ENCODE measurements at regions not wholly inside any gene's neighbourhood (a gene's known extent, or its start where the extent isn't known, plus 50 kb on each side); places are given as distances from the start of the nearest gene placed in this dataset.

DNA sequence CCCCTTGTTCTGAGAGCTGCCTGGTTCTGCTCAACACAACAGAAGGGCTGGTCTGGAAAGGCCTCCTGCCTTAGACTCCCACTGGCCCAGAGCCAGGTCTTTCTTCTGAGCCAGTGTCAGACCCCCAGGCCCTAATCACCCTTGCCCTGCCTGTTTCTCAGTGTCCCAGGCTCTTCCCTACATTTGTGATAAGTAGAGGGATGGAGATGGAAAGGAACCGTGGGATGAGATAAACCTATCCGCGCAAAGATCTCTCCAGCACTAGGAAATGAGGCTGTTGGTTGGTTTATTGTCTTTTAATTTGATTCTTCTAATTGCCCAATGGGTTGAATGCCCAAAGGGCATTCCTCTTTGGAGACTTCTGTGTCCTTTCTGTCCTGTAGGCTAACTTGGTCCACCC, 470.0 kb downstream of the TSHZ3 start:
- Mint-ChIP-seq H3K9me3 (peaks cover 0 to 5% (median 2%) of the 10 kb centered on the region in 7 donors), H3K4me3 (no peak overlapping the region), H3K27me3 (ENCODE audit: low read depth in 3 of 3) (peaks cover 0 to 9% (median 5%) of the 10 kb centered on the region in 3 donors), H3K27ac (peak overlapping the region in 2 of 7 donors; percentile 21 to 40), H3K36me3 (no peaks in the 10 kb centered on the region), H3K4me1 (peaks cover 36% of the 10 kb centered on the region)
- Histone ChIP-seq H3K4me2 (replicated peaks; ENCODE audit: extremely low read depth, low read length, poor library complexity, severe bottlenecking) (no peak overlapping the region), H3K4me3 (replicated peaks in 1 of 3; ENCODE audit: low read depth in 2 of 3, low read length in 3 of 3) (no peak overlapping the region), H2AFZ (ENCODE audit: insufficient read depth, low read depth, low read length, poor library complexity, severe bottlenecking) (no peak overlapping the region), H3K9me3 (replicated peaks in 1 of 2; ENCODE audit: control insufficient read depth in 1 of 2, insufficient read depth in 1 of 2, low read length in 2 of 2) (peaks cover 0 to 2% of the 10 kb centered on the region in 2 donors), H3K27ac (ENCODE audit: low read depth in 1 of 2, low read length in 2 of 2) (no peak overlapping the region), H3K4me1 (ENCODE audit: control insufficient read depth in 1 of 2, insufficient read depth in 2 of 2, low read length in 2 of 2) (peaks cover 42 to 45% of the 10 kb centered on the region in 2 donors), H3K79me2 (ENCODE audit: insufficient read depth, low read length) (no peaks in the 10 kb centered on the region), H4K20me1 (ENCODE audit: insufficient read depth, low read length) (no peaks in the 10 kb centered on the region), H3K9ac (ENCODE audit: insufficient read depth, low read length, poor library complexity, severe bottlenecking) (no peak overlapping the region), H3K36me3 (replicated peaks in 1 of 2; ENCODE audit: control insufficient read depth in 1 of 2, insufficient read depth in 2 of 2, low read length in 2 of 2) (no peaks in the 10 kb centered on the region), H3K27me3 (ENCODE audit: control insufficient read depth in 2 of 2, insufficient read depth in 2 of 2, low read length in 2 of 2) (no peaks in the 10 kb centered on the region)
- WGBS (ENCODE audit: insufficient coverage): no CpG with 5 or more reads among the region's 3 CpGs
- TF ChIP-seq, protein P1, sequence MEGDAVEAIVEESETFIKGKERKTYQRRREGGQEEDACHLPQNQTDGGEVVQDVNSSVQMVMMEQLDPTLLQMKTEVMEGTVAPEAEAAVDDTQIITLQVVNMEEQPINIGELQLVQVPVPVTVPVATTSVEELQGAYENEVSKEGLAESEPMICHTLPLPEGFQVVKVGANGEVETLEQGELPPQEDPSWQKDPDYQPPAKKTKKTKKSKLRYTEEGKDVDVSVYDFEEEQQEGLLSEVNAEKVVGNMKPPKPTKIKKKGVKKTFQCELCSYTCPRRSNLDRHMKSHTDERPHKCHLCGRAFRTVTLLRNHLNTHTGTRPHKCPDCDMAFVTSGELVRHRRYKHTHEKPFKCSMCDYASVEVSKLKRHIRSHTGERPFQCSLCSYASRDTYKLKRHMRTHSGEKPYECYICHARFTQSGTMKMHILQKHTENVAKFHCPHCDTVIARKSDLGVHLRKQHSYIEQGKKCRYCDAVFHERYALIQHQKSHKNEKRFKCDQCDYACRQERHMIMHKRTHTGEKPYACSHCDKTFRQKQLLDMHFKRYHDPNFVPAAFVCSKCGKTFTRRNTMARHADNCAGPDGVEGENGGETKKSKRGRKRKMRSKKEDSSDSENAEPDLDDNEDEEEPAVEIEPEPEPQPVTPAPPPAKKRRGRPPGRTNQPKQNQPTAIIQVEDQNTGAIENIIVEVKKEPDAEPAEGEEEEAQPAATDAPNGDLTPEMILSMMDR (IDR thresholded peaks at IDR 0.05): no peak
- DNase-seq: no peak
- intact Hi-C loops (cut with micrococcal nuclease): loop anchor here in 1 of 2 donors (10.0 kb wide), 1 partner anchor 476 kb away; no protein-coding TSS in a partner anchor

DNA sequence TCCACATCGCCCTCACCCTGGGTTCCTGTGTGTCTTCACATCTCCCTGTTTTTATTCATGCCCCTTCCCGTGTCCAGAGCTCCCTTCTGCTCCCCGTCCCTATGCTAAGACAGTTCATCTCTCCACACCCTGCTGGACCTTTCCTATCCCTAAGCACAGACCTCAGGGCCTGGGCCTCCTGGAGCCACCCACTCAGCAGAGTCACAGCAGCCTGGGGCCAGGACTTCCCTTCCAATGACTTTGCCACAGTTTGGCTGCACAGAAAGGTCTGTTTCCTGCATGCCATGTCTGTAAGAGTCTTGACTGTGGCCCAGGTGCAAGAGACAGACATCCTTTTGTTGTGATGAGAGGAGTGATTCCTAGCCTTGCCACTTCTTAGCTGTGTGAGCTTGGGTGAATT, 470.7 kb downstream of the TSHZ3 start:
- 93% methylated on average over 2 of the region's 3 CpGs for WGBS (ENCODE audit: insufficient coverage)
- Histone ChIP-seq H4K20me1 (ENCODE audit: insufficient read depth, low read length) (no peaks in the 10 kb centered on the region), H3K9me3 (replicated peaks in 1 of 2; ENCODE audit: control insufficient read depth in 1 of 2, insufficient read depth in 1 of 2, low read length in 2 of 2) (no peaks in the 10 kb centered on the region), H3K27me3 (ENCODE audit: control insufficient read depth in 2 of 2, insufficient read depth in 2 of 2, low read length in 2 of 2) (no peaks in the 10 kb centered on the region), H3K4me1 (ENCODE audit: control insufficient read depth in 1 of 2, insufficient read depth in 2 of 2, low read length in 2 of 2) (peaks cover 42 to 45% of the 10 kb centered on the region in 2 donors), H3K36me3 (replicated peaks in 1 of 2; ENCODE audit: control insufficient read depth in 1 of 2, insufficient read depth in 2 of 2, low read length in 2 of 2) (no peaks in the 10 kb centered on the region), H2AFZ (ENCODE audit: insufficient read depth, low read depth, low read length, poor library complexity, severe bottlenecking) (no peak overlapping the region), H3K4me3 (replicated peaks in 1 of 3; ENCODE audit: low read depth in 2 of 3, low read length in 3 of 3) (peak overlapping the region in 1 of 3 experiments; percentile 53), H3K9ac (ENCODE audit: insufficient read depth, low read length, poor library complexity, severe bottlenecking) (no peak overlapping the region), H3K79me2 (ENCODE audit: insufficient read depth, low read length) (no peaks in the 10 kb centered on the region), H3K4me2 (replicated peaks; ENCODE audit: extremely low read depth, low read length, poor library complexity, severe bottlenecking) (peak overlapping the region; percentile 62), H3K27ac (ENCODE audit: low read depth in 1 of 2, low read length in 2 of 2) (peak overlapping the region; percentile 42 to 83)
- DNase-seq: no peak
- Mint-ChIP-seq H3K4me3 (peak overlapping the region; percentile 11 to 82), H3K4me1 (peaks cover 36% of the 10 kb centered on the region), H3K27ac (peak overlapping the region; percentile 85 to 91 (median 90)), H3K9me3 (peaks cover 0 to 5% (median 2%) of the 10 kb centered on the region in 7 donors), H3K27me3 (ENCODE audit: low read depth in 3 of 3) (peaks cover 0 to 7% (median 4%) of the 10 kb centered on the region in 3 donors), H3K36me3 (no peaks in the 10 kb centered on the region)
- TF ChIP-seq, protein P1 (IDR thresholded peaks at IDR 0.05): no peak
- intact Hi-C loops (cut with micrococcal nuclease): loop anchor here in 1 of 2 donors (10.0 kb wide), 1 partner anchor 476 kb away; no protein-coding TSS in a partner anchor
